H1 (cell line): ENCODE measurements at regions not wholly inside any gene's neighbourhood (a gene's known extent, or its start where the extent isn't known, plus 50 kb on each side); places are given as distances from the start of the nearest gene placed in this dataset.

ENCODE experiments used
- CTCF ChIA-PET: fragments of 300-600 bp; sonication (Branson Sonifier 250); formaldehyde crosslinking; loops from one replicate; lab custom pipeline; 2021; ENCODE audit not compliant: partially characterized antibody; lab: Charles Lee
- POLR2A ChIA-PET: fragments of 300-600 bp; sonication (Branson Sonifier 250); formaldehyde crosslinking; loops from one replicate; lab custom pipeline; 2021; ENCODE audit warnings: inconsistent platforms; ENCODE audit not compliant: partially characterized antibody; lab: Charles Lee
- DNase-seq, 2 experiments: peaks; one replicate each; pipeline versions ENCODE4 v3.0.0 to v3.0.0-alpha.2; 2010 to 2022; ENCODE audit warnings: low spot score in 2 of 2, low read depth in 1 of 2, mixed read lengths in 1 of 2
- FAIRE-seq: peaks from 2 replicates; lab custom pipeline; 2011; peaks lifted over from hg19 to GRCh38; lab: Jason Lieb, UNC
- H2AFZ ChIP-seq: 2 replicates; pipeline ENCODE4 v1.8.1; 2012; ENCODE audit warnings: low read length, inconsistent platforms
- H2AK5ac ChIP-seq: 2 replicates; pipeline ENCODE4 v1.6.1; 2013; ENCODE audit warnings: low read depth, low read length
- H2BK120ac ChIP-seq: replicated peaks from 2 replicates; pipeline ENCODE3; 2013; ENCODE audit warnings: low read depth, low read length, inconsistent platforms
- H2BK12ac ChIP-seq: 2 replicates; pipeline ENCODE4 v1.6.1; 2013; ENCODE audit warnings: low read depth, low read length
- H2BK15ac ChIP-seq: 2 replicates; pipeline ENCODE4 v1.6.1; 2013; ENCODE audit warnings: low read length
- H2BK20ac ChIP-seq: 2 replicates; pipeline ENCODE4 v1.6.1; 2013; ENCODE audit warnings: low read length
- H2BK5ac ChIP-seq: 2 replicates; pipeline ENCODE4 v1.6.1; 2013; ENCODE audit warnings: low read depth, low read length
- H3K14ac ChIP-seq: 2 replicates; pipeline ENCODE4 v1.6.1; 2013; ENCODE audit warnings: inconsistent platforms; ENCODE audit not compliant: insufficient read length
- H3K18ac ChIP-seq: 2 replicates; pipeline ENCODE4 v1.6.1; 2013; ENCODE audit warnings: low read length; ENCODE audit errors: extremely low read depth
- H3K23ac ChIP-seq: 2 replicates; pipeline ENCODE4 v1.6.1; 2013; ENCODE audit warnings: inconsistent platforms; ENCODE audit not compliant: insufficient read length
- H3K23me2 ChIP-seq: 2 replicates; pipeline ENCODE4 v1.6.1; 2013; ENCODE audit warnings: low read depth, low read length
- H3K27ac ChIP-seq: 2 replicates; pipeline ENCODE4 v1.6.1; 2011; ENCODE audit warnings: low read depth, low read length, inconsistent platforms
- H3K27me3 ChIP-seq, 4 experiments: replicated peaks in 1 of 4; 1 replicate in 1 of 4; 2 replicates in 3 of 4; pipeline versions ENCODE4 v1.6.1 to v1.8.1; 2011 to 2013; ENCODE audit warnings: low read length in 3 of 4, mild to moderate bottlenecking in 3 of 4, inconsistent platforms in 2 of 4, mixed read lengths in 2 of 4, moderate library complexity in 1 of 4; ENCODE audit not compliant: control insufficient read depth in 3 of 4, insufficient read depth in 3 of 4; ENCODE audit errors: extremely low read depth in 1 of 4
- H3K36me3 ChIP-seq, 4 experiments: 2 replicates each; pipeline versions ENCODE4 v1.6.1 to v1.8.1; 2011 to 2013; ENCODE audit warnings: mild to moderate bottlenecking in 4 of 4, low read length in 3 of 4, moderate library complexity in 2 of 4, control low read depth in 1 of 4, inconsistent platforms in 1 of 4; ENCODE audit not compliant: insufficient read depth in 4 of 4, control insufficient read depth in 2 of 4
- H3K4ac ChIP-seq: replicated peaks from 2 replicates; pipeline ENCODE3; 2013; ENCODE audit warnings: low read length, low read depth, mixed read lengths, inconsistent platforms; ENCODE audit not compliant: insufficient read length
- H3K4me1 ChIP-seq, 4 experiments: replicated peaks in 1 of 4; 1 replicate in 1 of 4; 2 replicates in 3 of 4; pipeline versions ENCODE4 v1.6.1 to v1.8.1; 2011 to 2013; ENCODE audit warnings: low read length in 3 of 4, inconsistent platforms in 2 of 4, mixed read lengths in 1 of 4; ENCODE audit not compliant: insufficient read depth in 4 of 4, control insufficient read depth in 3 of 4
- H3K4me2 ChIP-seq, 2 experiments: 2 replicates each; pipeline versions ENCODE4 v1.6.1 to v1.8.1; 2011 to 2013; ENCODE audit warnings: low read depth in 2 of 2, low read length in 2 of 2, control low read depth in 1 of 2, inconsistent platforms in 1 of 2, mild to moderate bottlenecking in 1 of 2; ENCODE audit not compliant: insufficient read depth in 1 of 2
- H3K4me3 ChIP-seq, 4 experiments: fragments of 200-600, 300-600 bp in 1 of 4; sonication (generic), shearing (Covaris generic), sonication (Bioruptor Twin) in 1 of 4; 2 replicates each; pipeline versions ENCODE4 v1.5.1 to v1.8.1; 2011 to 2016; ENCODE audit warnings: low read length in 4 of 4, low read depth in 3 of 4, control low read depth in 2 of 4, inconsistent platforms in 2 of 4, mild to moderate bottlenecking in 2 of 4, mixed read lengths in 1 of 4, moderate library complexity in 1 of 4; ENCODE audit not compliant: insufficient read depth in 2 of 4; ENCODE audit errors: extremely low read depth in 1 of 4
- H3K56ac ChIP-seq: replicated peaks from 2 replicates; pipeline ENCODE3; 2013; ENCODE audit warnings: low read depth, mild to moderate bottlenecking, mixed read lengths, low read length, inconsistent platforms; ENCODE audit not compliant: insufficient read length
- H3K79me1 ChIP-seq: 2 replicates; pipeline ENCODE4 v1.6.1; 2013; ENCODE audit warnings: low read depth, low read length, control low read depth
- H3K79me2 ChIP-seq, 2 experiments: 2 replicates each; pipeline versions ENCODE4 v1.6.1 to v1.8.1; 2012 to 2013; ENCODE audit warnings: low read length in 2 of 2, mild to moderate bottlenecking in 2 of 2, inconsistent platforms in 1 of 2; ENCODE audit not compliant: insufficient read depth in 2 of 2, control insufficient read depth in 1 of 2
- H3K9ac ChIP-seq, 4 experiments: replicated peaks in 1 of 4; 1 replicate in 1 of 4; 2 replicates in 3 of 4; pipeline versions ENCODE4 v1.6.1 to v1.8.1; 2011 to 2013; ENCODE audit warnings: low read depth in 3 of 4, low read length in 3 of 4, control low read depth in 2 of 4, mild to moderate bottlenecking in 2 of 4, moderate library complexity in 2 of 4, inconsistent platforms in 1 of 4; ENCODE audit errors: extremely low read depth in 1 of 4
- H3K9me3 ChIP-seq, 2 experiments: 2 replicates each; pipeline versions ENCODE4 v1.6.1 to v1.8.1; 2012 to 2013; ENCODE audit warnings: mild to moderate bottlenecking in 2 of 2, moderate library complexity in 2 of 2, control low read depth in 1 of 2, inconsistent platforms in 1 of 2, low read depth in 1 of 2, low read length in 1 of 2, mixed read lengths in 1 of 2; ENCODE audit not compliant: insufficient read depth in 2 of 2
- H4K20me1 ChIP-seq, 2 experiments: replicated peaks in 1 of 2; 2 replicates each; pipeline versions ENCODE3 to v1.8.1; 2011 to 2013; ENCODE audit warnings: inconsistent platforms in 2 of 2, low read length in 2 of 2, mild to moderate bottlenecking in 1 of 2; ENCODE audit not compliant: insufficient read depth in 2 of 2, control insufficient read depth in 1 of 2
- H4K5ac ChIP-seq: 2 replicates; pipeline ENCODE4 v1.6.1; 2013; ENCODE audit warnings: low read length, low read depth, mixed read lengths, inconsistent platforms; ENCODE audit not compliant: insufficient read length
- H4K8ac ChIP-seq: 2 replicates; pipeline ENCODE4 v1.8.0; 2013; ENCODE audit warnings: mild to moderate bottlenecking, moderate library complexity, low read length, inconsistent platforms; ENCODE audit not compliant: insufficient read depth; ENCODE audit errors: extremely low read depth
- H4K91ac ChIP-seq: replicated peaks from 2 replicates; pipeline ENCODE3; 2013; ENCODE audit warnings: low read length, mixed read lengths, inconsistent platforms; ENCODE audit not compliant: insufficient read length
- ATF2 ChIP-seq: IDR thresholded peaks from 2 replicates; pipeline ENCODE4 v1.6.1; 2012; ENCODE audit warnings: low read length, inconsistent platforms
- ATF3 ChIP-seq: IDR thresholded peaks from 2 replicates; pipeline ENCODE4 v1.6.1; 2011; ENCODE audit warnings: low read depth, mild to moderate bottlenecking, low read length; ENCODE audit not compliant: insufficient read depth
- CTCF ChIP-seq, 3 experiments: IDR thresholded peaks; 1 replicate in 2 of 3; 2 replicates in 1 of 3; pipeline versions ENCODE4 v1.5.1 to v1.6.1; 2011; ENCODE audit warnings: low read length in 3 of 3, mild to moderate bottlenecking in 3 of 3, inconsistent platforms in 2 of 3, low read depth in 1 of 3, moderate library complexity in 1 of 3; ENCODE audit not compliant: insufficient read depth in 1 of 3; ENCODE audit errors: control extremely low read depth in 1 of 3
- NANOG ChIP-seq: IDR thresholded peaks from 2 replicates; pipeline ENCODE4 v1.6.1; 2011; ENCODE audit warnings: low read length, low read depth, mild to moderate bottlenecking, inconsistent platforms; ENCODE audit not compliant: insufficient read depth, poor library complexity, severe bottlenecking
- POU5F1 ChIP-seq: IDR thresholded peaks from 2 replicates; pipeline ENCODE4 v1.6.1; 2011; ENCODE audit warnings: low read depth, mild to moderate bottlenecking, low read length, moderate library complexity
- SUZ12 ChIP-seq: fragments of 200-600 bp; sonication (generic); IDR thresholded peaks from 2 replicates; pipeline ENCODE4 v1.6.1; 2012; ENCODE audit warnings: mild to moderate bottlenecking, inconsistent platforms, low read length, moderate library complexity, mixed read lengths
- TAF1 ChIP-seq: IDR thresholded peaks from 2 replicates; pipeline ENCODE4 v1.6.1; 2011; ENCODE audit warnings: mild to moderate bottlenecking, low read depth, low read length
- YY1 ChIP-seq: IDR thresholded peaks from 2 replicates; pipeline ENCODE4 v1.6.1; 2011; ENCODE audit warnings: low read depth, mild to moderate bottlenecking, low read length
- WGBS, 2 experiments: shearing (Covaris generic) in 1 of 2; methylation state at CpG; one replicate each; pipeline versions ENCODE4 v1.1.6 to v1.1.7; 2013 to 2015; ENCODE audit warnings: low lambda C conversion rate in 2 of 2, mixed read lengths in 2 of 2, inconsistent platforms in 1 of 2, low coverage in 1 of 2, missing lambda C conversion rate in 1 of 2; ENCODE audit not compliant: insufficient replicate concordance in 2 of 2, insufficient coverage in 1 of 2, insufficient read length in 1 of 2; ENCODE audit errors: extremely low coverage in 1 of 2, missing lambda C conversion rate in 1 of 2; 5-methylcytosine and 5-hydroxymethylcytosine counted together
- TF ChIP-seq, protein P1 (sequence below): IDR thresholded peaks from 2 replicates; pipeline ENCODE4 v1.6.1; 2012; ENCODE audit warnings: inconsistent platforms

GRCh38 chr3:81291586-81291985 is 469.9 kb downstream of the GBE1 start:
- no peak overlapping the region for H3K4me3 ChIP-seq
- H3K56ac ChIP-seq = no peak overlapping the region
- no peaks in the 10 kb centered on the region for H3K79me1 ChIP-seq
- ChIA-PET POLR2A (no interaction called here), CTCF (no interaction called here)
- H2AK5ac ChIP-seq = no peak overlapping the region
- no peak overlapping the region for H3K18ac ChIP-seq
- H3K4me2 ChIP-seq = no peak overlapping the region
- no peak overlapping the region for H3K23ac ChIP-seq
- H2AFZ ChIP-seq = no peak overlapping the region
- H2BK20ac ChIP-seq = no peak overlapping the region
- no peak for FAIRE-seq
- H4K20me1 ChIP-seq = no peaks in the 10 kb centered on the region
- H3K27me3 ChIP-seq = no peaks in the 10 kb centered on the region
- no peak overlapping the region for H2BK5ac ChIP-seq
- H3K14ac ChIP-seq = no peak overlapping the region
- no peak overlapping the region for H3K9ac ChIP-seq
- H3K27ac ChIP-seq = no peak overlapping the region
- no peak for DNase-seq
- no peaks in the 10 kb centered on the region for H3K4me1 ChIP-seq
- no peak overlapping the region for H4K8ac ChIP-seq
- no peak overlapping the region for H2BK120ac ChIP-seq
- H3K4ac ChIP-seq = no peak overlapping the region
- no peak overlapping the region for H2BK12ac ChIP-seq
- no peaks in the 10 kb centered on the region for H3K23me2 ChIP-seq
- no peaks in the 10 kb centered on the region for H3K79me2 ChIP-seq
- no peaks in the 10 kb centered on the region for H3K36me3 ChIP-seq
- H4K91ac ChIP-seq = no peak overlapping the region
- 100% methylated on average over 1 of the region's 1 CpG; no CpG with 5 or more reads in 1 of the 2 experiments for WGBS, 2 experiments
- no peak overlapping the region for H2BK15ac ChIP-seq
- no peak overlapping the region for H4K5ac ChIP-seq
- no peaks in the 10 kb centered on the region; a peak in 1 of 4 replicates for H3K9me3 ChIP-seq
- TF ChIP-seq, protein P1, sequence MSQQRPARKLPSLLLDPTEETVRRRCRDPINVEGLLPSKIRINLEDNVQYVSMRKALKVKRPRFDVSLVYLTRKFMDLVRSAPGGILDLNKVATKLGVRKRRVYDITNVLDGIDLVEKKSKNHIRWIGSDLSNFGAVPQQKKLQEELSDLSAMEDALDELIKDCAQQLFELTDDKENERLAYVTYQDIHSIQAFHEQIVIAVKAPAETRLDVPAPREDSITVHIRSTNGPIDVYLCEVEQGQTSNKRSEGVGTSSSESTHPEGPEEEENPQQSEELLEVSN = no peak
- TF ChIP-seq POU5F1 (no peak), CTCF (IDR thresholded peaks at IDR 0.05; ENCODE audit: control extremely low read depth in 1 of 3, insufficient read depth in 1 of 3, low read depth in 1 of 3, low read length in 3 of 3) (no peak), SUZ12 (no peak), ATF2 (no peak), YY1 (no peak), ATF3 (no peak), NANOG (no peak), TAF1 (no peak)
